Endothelial cell of umbilical vein (primary cell): ENCODE measurements at regions not wholly inside any gene's neighbourhood (a gene's known extent, or its start where the extent isn't known, plus 50 kb on each side); places are given as distances from the start of the nearest gene placed in this dataset.

ENCODE experiments used
- BruUV-seq: library from RNA; stranded (reverse); fragments of 400-500 nt; replicated peaks from 2 replicates; lab custom pipeline; 2021; lab: Mats Ljungman, UMichigan
- CTCF ChIA-PET: fragments of 300-600, 350-600 bp; sonication (Branson Sonifier 250); formaldehyde crosslinking; loops from one replicate; lab custom pipeline; 2021; ENCODE audit warnings: antibody characterized with exemption, inconsistent platforms; lab: Charles Lee
- POLR2A ChIA-PET: fragments of 300-600, 350-600 bp; sonication (Branson Sonifier 250); formaldehyde crosslinking; loops from one replicate; lab custom pipeline; 2021; ENCODE audit warnings: antibody characterized with exemption, inconsistent platforms; lab: Charles Lee
- DNase-seq: peaks from one replicate; pipeline ENCODE4 v3.0.0-alpha.2; 2011; ENCODE audit warnings: low read depth, low spot score
- FAIRE-seq: peaks from 2 replicates; lab custom pipeline; 2011; peaks lifted over from hg19 to GRCh38; lab: Jason Lieb, UNC
- H2AFZ ChIP-seq: 2 replicates; pipeline ENCODE4 v1.6.0; 2012; ENCODE audit warnings: low read depth, low read length, control low read depth, inconsistent platforms
- H3K27ac ChIP-seq: 2 replicates; pipeline ENCODE4 v1.5.1; 2011; ENCODE audit warnings: low read depth, mild to moderate bottlenecking, control low read depth, low read length, moderate library complexity; ENCODE audit not compliant: insufficient read depth
- H3K27me3 ChIP-seq, 2 experiments: 2 replicates each; pipeline versions ENCODE4 v1.6.0 to v1.6.1; 2011; ENCODE audit warnings: low read length in 2 of 2, mixed read lengths in 1 of 2; ENCODE audit not compliant: control insufficient read depth in 2 of 2, insufficient read depth in 2 of 2
- H3K36me3 ChIP-seq, 2 experiments: 2 replicates in 1 of 2; 3 replicates in 1 of 2; pipeline ENCODE4 v1.5.1; 2011; ENCODE audit warnings: low read length in 2 of 2, mild to moderate bottlenecking in 1 of 2, moderate library complexity in 1 of 2; ENCODE audit not compliant: control insufficient read depth in 2 of 2, insufficient read depth in 2 of 2; ENCODE audit errors: extremely low read depth in 1 of 2
- H3K4me1 ChIP-seq: 3 replicates; pipeline ENCODE4 v1.5.1; 2011; ENCODE audit warnings: mild to moderate bottlenecking, low read length; ENCODE audit not compliant: control insufficient read depth, insufficient read depth; ENCODE audit errors: extremely low read depth
- H3K4me2 ChIP-seq: 2 replicates; pipeline ENCODE4 v1.6.1; 2011; ENCODE audit warnings: low read length, control low read depth, mixed read lengths; ENCODE audit not compliant: insufficient read depth
- H3K4me3 ChIP-seq, 3 experiments: fragments of 200-600 bp in 1 of 3; sonication (generic), shearing (Covaris generic) in 1 of 3; replicated peaks in 1 of 3; 2 replicates each; pipeline ENCODE4 v1.5.1; 2011 to 2016; ENCODE audit warnings: control low read depth in 3 of 3, low read length in 3 of 3, mild to moderate bottlenecking in 2 of 3, inconsistent platforms in 1 of 3, low read depth in 1 of 3, moderate library complexity in 1 of 3; ENCODE audit not compliant: insufficient read depth in 1 of 3
- H3K79me2 ChIP-seq: 2 replicates; pipeline ENCODE4 v1.6.0; 2012; ENCODE audit warnings: low read length, inconsistent platforms; ENCODE audit not compliant: control insufficient read depth, insufficient read depth
- H3K9ac ChIP-seq: replicated peaks from 2 replicates; pipeline ENCODE3; 2011; ENCODE audit warnings: low read length, control low read depth; ENCODE audit not compliant: insufficient read depth; ENCODE audit errors: extremely low read depth
- H3K9me1 ChIP-seq: replicated peaks from 3 replicates; pipeline ENCODE4 v1.6.0; 2011; ENCODE audit warnings: mild to moderate bottlenecking, low read length; ENCODE audit not compliant: control insufficient read depth, insufficient read depth; ENCODE audit errors: extremely low read depth
- H3K9me3 ChIP-seq: replicated peaks from 2 replicates; pipeline ENCODE4 v1.5.1; 2012; ENCODE audit warnings: low read length, inconsistent platforms; ENCODE audit not compliant: control insufficient read depth, insufficient read depth
- H4K20me1 ChIP-seq: replicated peaks from 2 replicates; pipeline ENCODE3; 2011; ENCODE audit warnings: mild to moderate bottlenecking, low read length; ENCODE audit not compliant: control insufficient read depth, insufficient read depth; ENCODE audit errors: extremely low read depth
- EZH2 ChIP-seq: IDR thresholded peaks from 2 replicates; pipeline ENCODE4 v1.6.1; 2012; ENCODE audit warnings: borderline replicate concordance, low read depth, mild to moderate bottlenecking, moderate library complexity, low read length, inconsistent platforms; ENCODE audit not compliant: severe bottlenecking
- FOS ChIP-seq: IDR thresholded peaks from 2 replicates; pipeline ENCODE4 v1.6.1; 2011; ENCODE audit warnings: mild to moderate bottlenecking, low read length, moderate library complexity, borderline replicate concordance; ENCODE audit not compliant: insufficient read depth
- GATA2 ChIP-seq: IDR thresholded peaks from 2 replicates; pipeline ENCODE4 v1.7.0; 2011; ENCODE audit warnings: low read depth, mild to moderate bottlenecking, moderate library complexity, mixed read lengths, low read length; ENCODE audit not compliant: insufficient read length, insufficient read depth
- JUN ChIP-seq: IDR thresholded peaks from 2 replicates; pipeline ENCODE4 v1.6.1; 2011; ENCODE audit warnings: borderline replicate concordance, low read depth; ENCODE audit not compliant: insufficient read length, insufficient read depth
- MYC ChIP-seq: IDR thresholded peaks from one replicate; pipeline ENCODE4 v1.6.1; 2011; ENCODE audit warnings: mild to moderate bottlenecking, low read depth, low read length
- POLR2A ChIP-seq: IDR thresholded peaks from 2 replicates; pipeline ENCODE4 v1.6.1; 2012; ENCODE audit warnings: low read depth, mild to moderate bottlenecking, control low read depth, low read length
- POLR2AphosphoS5 ChIP-seq: IDR thresholded peaks from 2 replicates; pipeline ENCODE4 v1.6.1; 2012; ENCODE audit warnings: low read depth, mild to moderate bottlenecking, control low read depth, low read length, moderate library complexity; ENCODE audit not compliant: insufficient read depth
- dilution Hi-C: fragments of 300-500 bp; cut with MboI; formaldehyde crosslinking; loops from one replicate; pipeline ENCODE4 v1.15.0; 2019; ENCODE audit warnings: low sequenced_read_pairs; ENCODE audit not compliant: extremely low pct_ligation_motif_present
- intact Hi-C: fragments of 100-400 bp; cut with micrococcal nuclease; formaldehyde crosslinking; loops from one replicate; pipeline ENCODE4 v1.10.0; 2022
- TF ChIP-seq, protein P1 (sequence below), 2 donors: IDR thresholded peaks; 1 replicate in 1 of 2; 2 replicates in 1 of 2; pipeline ENCODE4 v1.5.1; 2011; ENCODE audit warnings: low read length in 2 of 2, mild to moderate bottlenecking in 2 of 2, moderate library complexity in 2 of 2, control low read depth in 1 of 2, inconsistent platforms in 1 of 2, low read depth in 1 of 2; ENCODE audit not compliant: insufficient read depth in 1 of 2; ENCODE audit errors: extremely low read depth in 1 of 2
- TF ChIP-seq, protein P2 (sequence below): IDR thresholded peaks from 2 replicates; pipeline ENCODE4 v1.6.1; 2011; ENCODE audit not compliant: insufficient read depth, insufficient read length

DNA sequence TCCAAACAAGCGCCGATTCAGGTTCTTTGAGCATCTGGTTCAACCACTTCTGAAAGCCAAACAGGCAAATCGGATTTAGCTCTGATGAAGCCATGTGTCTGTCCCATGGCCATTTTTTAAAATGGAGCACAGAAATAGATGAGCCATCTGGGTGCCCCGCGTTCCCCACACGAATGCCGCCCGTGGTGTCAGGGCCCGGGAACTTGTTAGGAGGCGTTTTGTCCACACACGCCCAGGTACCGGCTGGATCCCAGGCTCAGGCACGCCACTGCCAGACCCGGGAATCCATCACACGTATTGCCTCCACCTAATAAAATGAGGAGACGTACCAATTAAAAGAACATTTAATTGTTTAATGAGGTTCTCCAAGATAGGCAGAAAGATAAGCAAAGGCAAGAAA lies 374.4 kb upstream of the SALL3 start:
- intact Hi-C loops (no loop called here), dilution Hi-C loops (no loop called here)
- Histone ChIP-seq H3K4me1 (no peaks in the 10 kb centered on the region), H3K27me3 (no peaks in the 10 kb centered on the region), H3K4me2 (no peak overlapping the region), H3K79me2 (no peaks in the 10 kb centered on the region), H3K9me1 (no peaks in the 10 kb centered on the region), H3K4me3 (no peak overlapping the region), H3K9ac (no peak overlapping the region), H2AFZ (no peak overlapping the region), H3K27ac (no peak overlapping the region), H4K20me1 (no peaks in the 10 kb centered on the region), H3K36me3 (no peaks in the 10 kb centered on the region), H3K9me3 (peaks cover 3% of the 10 kb centered on the region)
- TF ChIP-seq FOS (no peak), EZH2 (no peak), JUN (no peak), POLR2A (no peak), GATA2 (no peak), MYC (no peak)
- TF ChIP-seq, protein P1, sequence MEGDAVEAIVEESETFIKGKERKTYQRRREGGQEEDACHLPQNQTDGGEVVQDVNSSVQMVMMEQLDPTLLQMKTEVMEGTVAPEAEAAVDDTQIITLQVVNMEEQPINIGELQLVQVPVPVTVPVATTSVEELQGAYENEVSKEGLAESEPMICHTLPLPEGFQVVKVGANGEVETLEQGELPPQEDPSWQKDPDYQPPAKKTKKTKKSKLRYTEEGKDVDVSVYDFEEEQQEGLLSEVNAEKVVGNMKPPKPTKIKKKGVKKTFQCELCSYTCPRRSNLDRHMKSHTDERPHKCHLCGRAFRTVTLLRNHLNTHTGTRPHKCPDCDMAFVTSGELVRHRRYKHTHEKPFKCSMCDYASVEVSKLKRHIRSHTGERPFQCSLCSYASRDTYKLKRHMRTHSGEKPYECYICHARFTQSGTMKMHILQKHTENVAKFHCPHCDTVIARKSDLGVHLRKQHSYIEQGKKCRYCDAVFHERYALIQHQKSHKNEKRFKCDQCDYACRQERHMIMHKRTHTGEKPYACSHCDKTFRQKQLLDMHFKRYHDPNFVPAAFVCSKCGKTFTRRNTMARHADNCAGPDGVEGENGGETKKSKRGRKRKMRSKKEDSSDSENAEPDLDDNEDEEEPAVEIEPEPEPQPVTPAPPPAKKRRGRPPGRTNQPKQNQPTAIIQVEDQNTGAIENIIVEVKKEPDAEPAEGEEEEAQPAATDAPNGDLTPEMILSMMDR (IDR thresholded peaks at IDR 0.05; ENCODE audit: extremely low read depth in 1 of 2, insufficient read depth in 1 of 2, low read depth in 1 of 2, low read length in 2 of 2): no peak
- ChIA-PET CTCF (no interaction called here), POLR2A (no interaction called here)
- BruUV-seq: no TSS peak
- DNase-seq: no peak
- no peak for FAIRE-seq

DNA sequence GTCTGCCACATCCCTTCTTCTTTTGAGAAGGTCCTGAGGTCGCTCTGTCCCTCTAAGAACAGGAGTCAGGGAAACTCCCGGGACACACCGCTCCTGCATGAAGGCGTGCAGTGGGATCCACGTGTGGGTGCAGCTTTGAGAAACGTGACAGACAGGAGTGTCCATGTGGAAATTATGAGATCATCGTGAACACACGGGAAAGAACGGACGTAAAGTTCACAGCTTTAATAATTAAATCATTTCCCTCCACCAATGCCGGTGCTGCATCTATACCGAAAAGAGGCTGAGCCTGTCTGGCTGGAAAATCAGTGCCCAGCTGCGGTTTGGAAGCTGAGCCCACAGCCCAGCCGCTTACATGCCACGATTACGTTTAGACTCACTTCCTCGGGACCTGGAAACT lies 372.4 kb upstream of the SALL3 start:
- H2AFZ ChIP-seq: no peak overlapping the region
- intact Hi-C loops (no loop called here), dilution Hi-C loops (no loop called here)
- H3K4me2 ChIP-seq: no peak overlapping the region
- H3K27me3 ChIP-seq: no peaks in the 10 kb centered on the region
- H3K9ac ChIP-seq: no peak overlapping the region
- H4K20me1 ChIP-seq: no peaks in the 10 kb centered on the region
- ChIA-PET POLR2A (no interaction called here), CTCF (no interaction called here)
- H3K4me1 ChIP-seq: no peaks in the 10 kb centered on the region
- no peaks in the 10 kb centered on the region for H3K9me1 ChIP-seq
- no peak overlapping the region for H3K27ac ChIP-seq
- FAIRE-seq: no peak
- no peaks in the 10 kb centered on the region for H3K79me2 ChIP-seq
- no TSS peak for BruUV-seq
- TF ChIP-seq FOS (no peak), GATA2 (no peak), EZH2 (no peak), JUN (no peak), MYC (no peak), POLR2AphosphoS5 (no peak), POLR2A (no peak)
- TF ChIP-seq, protein P2, sequence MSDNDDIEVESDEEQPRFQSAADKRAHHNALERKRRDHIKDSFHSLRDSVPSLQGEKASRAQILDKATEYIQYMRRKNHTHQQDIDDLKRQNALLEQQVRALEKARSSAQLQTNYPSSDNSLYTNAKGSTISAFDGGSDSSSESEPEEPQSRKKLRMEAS: no peak
- H3K4me3 ChIP-seq: no peak overlapping the region
- no peaks in the 10 kb centered on the region for H3K36me3 ChIP-seq
- DNase-seq: no peak
- H3K9me3 ChIP-seq: peaks cover 4% of the 10 kb centered on the region
